Mononuclear cell (primary cell): ENCODE measurements at regions not wholly inside any gene's neighbourhood (a gene's known extent, or its start where the extent isn't known, plus 50 kb on each side); places are given as distances from the start of the nearest gene placed in this dataset.
A peak's percentile ranks its signal among the peaks of the same experiment; 100 is the strongest.

Experiments used
- H3K27me3 ChIP-seq: 2 replicates; pipeline ENCODE4 v1.6.0; 2011; ENCODE audit warnings: low read length, control low read depth; ENCODE audit not compliant: insufficient read depth
- H3K4me1 ChIP-seq: 2 replicates; pipeline ENCODE4 v1.5.1; 2011; ENCODE audit warnings: mild to moderate bottlenecking, low read length, control low read depth; ENCODE audit not compliant: insufficient read depth
- H3K4me3 ChIP-seq: 2 replicates; pipeline ENCODE4 v1.5.1; 2011; ENCODE audit warnings: mild to moderate bottlenecking, low read length, moderate library complexity
- H3K9me3 ChIP-seq: 2 replicates; pipeline ENCODE4 v1.5.1; 2011; ENCODE audit warnings: low read depth, mild to moderate bottlenecking, control low read depth, low read length

- Histone ChIP-seq H3K9me3 (no peaks in the 10 kb centered on the region), H3K4me3 (no peak overlapping the region), H3K27me3 (no peaks in the 10 kb centered on the region), H3K4me1 (peaks cover 17% of the 10 kb centered on the region)
These were observed 61.9 kb upstream of the BTN3A2 start for GRCh38 chr6:26302941-26303559.

- Histone ChIP-seq H3K27me3 (no peaks in the 10 kb centered on the region), H3K4me1 (peaks cover 17% of the 10 kb centered on the region), H3K4me3 (peak overlapping the region; percentile 61), H3K9me3 (no peaks in the 10 kb centered on the region)
These were observed 60.7 kb upstream of the BTN3A2 start for GRCh38 chr6:26304213-26304796.

- H3K4me1 ChIP-seq, result peaks cover 17% of the 10 kb centered on the region
- no peaks in the 10 kb centered on the region for H3K9me3 ChIP-seq
- peak overlapping the region; percentile 61 for H3K4me3 ChIP-seq
- no peaks in the 10 kb centered on the region for H3K27me3 ChIP-seq
These were observed 60.0 kb upstream of the BTN3A2 start for GRCh38 chr6:26304797-26305640.

- Histone ChIP-seq H3K4me1 (peaks cover 17% of the 10 kb centered on the region), H3K4me3 (peak overlapping the region; percentile 61)
These were observed 59.4 kb upstream of the BTN3A2 start for GRCh38 chr6:26305641-26305969.

GRCh38 chr6:26306232-26306631, 58.8 kb upstream of the BTN3A2 start:
- no peaks in the 10 kb centered on the region for H3K27me3 ChIP-seq
- peaks cover 19% of the 10 kb centered on the region for H3K4me1 ChIP-seq
- H3K4me3 ChIP-seq, result no peak overlapping the region
- no peaks in the 10 kb centered on the region for H3K9me3 ChIP-seq

More at GRCh38 chr6:26305641-26305969, 59.4 kb upstream of the BTN3A2 start:
- no peaks in the 10 kb centered on the region for H3K27me3 ChIP-seq
- no peaks in the 10 kb centered on the region for H3K9me3 ChIP-seq

GRCh38 chr6:26307850-26308249, 57.1 kb upstream of the BTN3A2 start:
- Histone ChIP-seq H3K9me3 (no peaks in the 10 kb centered on the region), H3K4me1 (peaks cover 35% of the 10 kb centered on the region), H3K27me3 (no peaks in the 10 kb centered on the region), H3K4me3 (no peak overlapping the region)

- no peaks in the 10 kb centered on the region for H3K27me3 ChIP-seq
- H3K4me3 ChIP-seq, result no peak overlapping the region
- H3K9me3 ChIP-seq, result no peaks in the 10 kb centered on the region
- peaks cover 27% of the 10 kb centered on the region for H3K4me1 ChIP-seq
These were observed 55.3 kb upstream of the BTN3A2 start for GRCh38 chr6:26309731-26310142.

GRCh38 chr6:26311012-26311384, 54.0 kb upstream of the BTN3A2 start:
- Histone ChIP-seq H3K4me3 (no peak overlapping the region), H3K9me3 (no peaks in the 10 kb centered on the region), H3K4me1 (peaks cover 20% of the 10 kb centered on the region), H3K27me3 (no peaks in the 10 kb centered on the region)

GRCh38 chr6:26311385-26312095, 53.5 kb upstream of the BTN3A2 start:
- peak overlapping the region; percentile 1 for H3K4me3 ChIP-seq
- no peaks in the 10 kb centered on the region for H3K27me3 ChIP-seq
- no peaks in the 10 kb centered on the region for H3K9me3 ChIP-seq
- peaks cover 20% of the 10 kb centered on the region for H3K4me1 ChIP-seq

GRCh38 chr6:26312096-26312463, 52.9 kb upstream of the BTN3A2 start:
- H3K27me3 ChIP-seq, result no peaks in the 10 kb centered on the region
- peaks cover 20% of the 10 kb centered on the region for H3K4me1 ChIP-seq
- H3K4me3 ChIP-seq, result peak overlapping the region; percentile 1
- no peaks in the 10 kb centered on the region for H3K9me3 ChIP-seq

GRCh38 chr6:26312501-26313397, 52.2 kb upstream of the BTN3A2 start:
- H3K27me3 ChIP-seq, result peaks cover 4% of the 10 kb centered on the region
- peaks cover 20% of the 10 kb centered on the region for H3K4me1 ChIP-seq
- no peaks in the 10 kb centered on the region for H3K9me3 ChIP-seq
- H3K4me3 ChIP-seq, result peak overlapping the region; percentile 59
